SK-N-SH (cell line): ENCODE measurements at regions not wholly inside any gene's neighbourhood (a gene's known extent, or its start where the extent isn't known, plus 50 kb on each side); places are given as distances from the start of the nearest gene placed in this dataset.
A peak's percentile ranks its signal among the peaks of the same experiment; 100 is the strongest.

Experiments used
- CTCF ChIA-PET: fragments of 300-600, 350-600 bp; formaldehyde crosslinking; extraction: SDS; loops from one replicate; lab custom pipeline; 2021; lab: Yijun Ruan, JAX
- POLR2A ChIA-PET: fragments of 350-600 bp; sonication (Branson Sonifier 250); formaldehyde crosslinking; extraction: SDS; loops from one replicate; lab custom pipeline; 2020; ENCODE audit warnings: antibody characterized with exemption, inconsistent platforms; lab: Yijun Ruan, JAX
- DNase-seq: peaks from one replicate; pipeline ENCODE4 v3.0.0; 2012
- H2AFZ ChIP-seq: fragments of 200-600 bp; sonication (generic); 2 replicates; pipeline ENCODE4 v1.8.1; 2016; ENCODE audit warnings: antibody characterized with exemption, mild to moderate bottlenecking, low read depth
- H3F3A ChIP-seq: fragments of 200-600 bp; sonication (generic); replicated peaks from 2 replicates; pipeline ENCODE3; 2016; ENCODE audit warnings: antibody characterized with exemption, mild to moderate bottlenecking; ENCODE audit not compliant: insufficient read depth
- H3K27ac ChIP-seq, 2 experiments: fragments of 200-500 bp in 1 of 2; fragments of 200-600 bp in 1 of 2; sonication (Bioruptor generic) in 1 of 2; sonication (generic), shearing (Covaris generic) in 1 of 2; 2 replicates each; pipeline versions ENCODE4 v1.5.1 to v1.6.1; 2014 to 2016; ENCODE audit warnings: low read depth in 2 of 2, inconsistent platforms in 1 of 2, low read length in 1 of 2, mild to moderate bottlenecking in 1 of 2, mixed read lengths in 1 of 2
- H3K27me3 ChIP-seq: fragments of 200-600 bp; sonication (generic), shearing (Covaris generic); 2 replicates; pipeline ENCODE4 v1.6.1; 2016; ENCODE audit warnings: mixed run types; ENCODE audit not compliant: insufficient read depth
- H3K36me3 ChIP-seq, 2 experiments: fragments of 200-500 bp in 1 of 2; fragments of 200-600 bp in 1 of 2; sonication (Bioruptor generic) in 1 of 2; sonication (generic) in 1 of 2; replicated peaks in 1 of 2; 2 replicates each; pipeline versions ENCODE3 to v1.5.1; 2014 to 2016; ENCODE audit warnings: low read length in 1 of 2, mild to moderate bottlenecking in 1 of 2; ENCODE audit not compliant: insufficient read depth in 2 of 2, control insufficient read depth in 1 of 2
- H3K4me1 ChIP-seq, 2 experiments: fragments of 200-500 bp in 1 of 2; fragments of 200-600 bp in 1 of 2; sonication (Bioruptor generic) in 1 of 2; sonication (generic), shearing (Covaris generic) in 1 of 2; 2 replicates each; pipeline versions ENCODE4 v1.5.1 to v1.6.1; 2014 to 2016; ENCODE audit warnings: low read depth in 1 of 2, low read length in 1 of 2, mixed run types in 1 of 2; ENCODE audit not compliant: insufficient read depth in 2 of 2, control insufficient read depth in 1 of 2
- H3K4me2 ChIP-seq: fragments of 200-600 bp; sonication (generic), shearing (Covaris generic); 2 replicates; pipeline ENCODE4 v1.6.1; 2017; ENCODE audit warnings: mixed run types
- H3K4me3 ChIP-seq, 2 experiments: fragments of 200-500 bp in 1 of 2; fragments of 200-600 bp in 1 of 2; sonication (Bioruptor generic) in 1 of 2; sonication (generic), shearing (Covaris generic) in 1 of 2; 2 replicates each; pipeline versions ENCODE4 v1.5.1 to v1.8.1; 2014 to 2016; ENCODE audit warnings: low read depth in 2 of 2, inconsistent platforms in 1 of 2, low read length in 1 of 2, mild to moderate bottlenecking in 1 of 2, mixed read lengths in 1 of 2, moderate library complexity in 1 of 2
- H3K79me2 ChIP-seq: fragments of 200-600 bp; sonication (generic); 2 replicates; pipeline ENCODE4 v1.8.1; 2017; ENCODE audit warnings: mild to moderate bottlenecking; ENCODE audit not compliant: insufficient read depth
- H3K9ac ChIP-seq: fragments of 200-600 bp; sonication (generic); 2 replicates; pipeline ENCODE4 v1.6.1; 2017; ENCODE audit warnings: mixed run types
- H3K9me2 ChIP-seq: fragments of 200-600 bp; sonication (generic); 2 replicates; pipeline ENCODE4 v1.6.1; 2017; ENCODE audit warnings: mixed run types
- H3K9me3 ChIP-seq: fragments of 200-600 bp; sonication (generic); 2 replicates; pipeline ENCODE4 v1.6.1; 2017; ENCODE audit warnings: mixed run types, mild to moderate bottlenecking, moderate library complexity
- H4K20me1 ChIP-seq: fragments of 200-600 bp; sonication (generic); 2 replicates; pipeline ENCODE4 v1.6.1; 2017; ENCODE audit warnings: mild to moderate bottlenecking, mixed run types; ENCODE audit not compliant: insufficient read depth
- ELF1 ChIP-seq: IDR thresholded peaks from 2 replicates; pipeline ENCODE4 v1.4.0; 2012
- EP300 ChIP-seq, 2 experiments: IDR thresholded peaks; 2 replicates each; pipeline versions ENCODE4 v1.4.0 to v1.6.1; 2012; ENCODE audit warnings: borderline replicate concordance in 1 of 2, low read depth in 1 of 2, low read length in 1 of 2
- FOXJ3 ChIP-seq: sonication (generic); formaldehyde crosslinking; IDR thresholded peaks from 2 replicates; pipeline ENCODE4 v1.5.1; 2020; ENCODE audit warnings: mild to moderate bottlenecking, missing genetic modification reagents
- FOXM1 ChIP-seq: IDR thresholded peaks from 2 replicates; pipeline ENCODE4 v1.4.0; 2012; ENCODE audit warnings: low read depth, mild to moderate bottlenecking
- GABPA ChIP-seq: IDR thresholded peaks from 2 replicates; pipeline ENCODE4 v1.4.0; 2012; ENCODE audit warnings: low read depth, mild to moderate bottlenecking
- GATA2 ChIP-seq: sonication (generic); formaldehyde crosslinking; IDR thresholded peaks from 2 replicates; pipeline ENCODE4 v1.5.0; 2020; ENCODE audit warnings: mild to moderate bottlenecking, missing genetic modification reagents
- MEF2A ChIP-seq: IDR thresholded peaks from 2 replicates; pipeline ENCODE4 v1.4.0; 2012; ENCODE audit warnings: low read depth, borderline replicate concordance
- MXI1 ChIP-seq: IDR thresholded peaks from 2 replicates; pipeline ENCODE4 v1.6.1; 2012; ENCODE audit warnings: mild to moderate bottlenecking, low read depth, low read length, improper control_type of control experiment
- NFIC ChIP-seq: IDR thresholded peaks from 2 replicates; pipeline ENCODE4 v1.4.0; 2012; ENCODE audit warnings: borderline replicate concordance
- POLR2AphosphoS5 ChIP-seq: IDR thresholded peaks from 2 replicates; pipeline ENCODE4 v1.6.1; 2012; ENCODE audit warnings: low read depth, low read length
- RAD21 ChIP-seq: IDR thresholded peaks from 2 replicates; pipeline ENCODE4 v1.6.1; 2012; ENCODE audit warnings: mild to moderate bottlenecking, low read length
- RCOR1 ChIP-seq: fragments of 150-350 bp; IDR thresholded peaks from 2 replicates; pipeline ENCODE4 v1.6.1; 2017; ENCODE audit warnings: antibody characterized with exemption, low read length
- SIN3A ChIP-seq: IDR thresholded peaks from 2 replicates; pipeline ENCODE4 v1.6.1; 2012; ENCODE audit warnings: low read depth, mild to moderate bottlenecking, low read length, moderate library complexity, borderline replicate concordance
- SMC3 ChIP-seq: IDR thresholded peaks from 2 replicates; pipeline ENCODE4 v1.6.1; 2012; ENCODE audit warnings: low read depth, low read length, improper control_type of control experiment
- YY1 ChIP-seq: IDR thresholded peaks from 2 replicates; pipeline ENCODE4 v1.4.0; 2012; ENCODE audit warnings: low read depth, mild to moderate bottlenecking
- WGBS: methylation state at CpG from one replicate; pipeline ENCODE4 v1.1.6; 2017; ENCODE audit warnings: low lambda C conversion rate; 5-methylcytosine and 5-hydroxymethylcytosine counted together
- TF ChIP-seq, protein P1 (sequence below): IDR thresholded peaks from 2 replicates; pipeline ENCODE4 v1.4.0; 2012; ENCODE audit warnings: low read depth, borderline replicate concordance
- TF ChIP-seq, protein P2 (sequence below): fragments of 150-350 bp; IDR thresholded peaks from 2 replicates; pipeline ENCODE4 v1.6.1; 2017; ENCODE audit warnings: antibody characterized with exemption, low read length, low read depth, borderline replicate concordance
- TF ChIP-seq, protein P3 (sequence below): IDR thresholded peaks from 2 replicates; pipeline ENCODE4 v1.4.0; 2012; ENCODE audit warnings: low read depth, borderline replicate concordance
- TF ChIP-seq, protein P4 (sequence below): IDR thresholded peaks from 2 replicates; pipeline ENCODE4 v1.6.1; 2012; ENCODE audit warnings: mild to moderate bottlenecking, low read depth, low read length, moderate library complexity
- TF ChIP-seq, protein P5 (sequence below): fragments of 200-600 bp; sonication (generic); IDR thresholded peaks from 2 replicates; pipeline ENCODE4 v1.6.1; 2017; ENCODE audit warnings: antibody characterized with exemption, mild to moderate bottlenecking, moderate library complexity
- TF ChIP-seq, protein P6 (sequence below): fragments of 150-350 bp; IDR thresholded peaks from 2 replicates; pipeline ENCODE4 v1.6.1; 2016; ENCODE audit warnings: mild to moderate bottlenecking, low read depth, low read length
- TF ChIP-seq, protein P7 (sequence below): IDR thresholded peaks from 2 replicates; pipeline ENCODE4; 2012

DNA sequence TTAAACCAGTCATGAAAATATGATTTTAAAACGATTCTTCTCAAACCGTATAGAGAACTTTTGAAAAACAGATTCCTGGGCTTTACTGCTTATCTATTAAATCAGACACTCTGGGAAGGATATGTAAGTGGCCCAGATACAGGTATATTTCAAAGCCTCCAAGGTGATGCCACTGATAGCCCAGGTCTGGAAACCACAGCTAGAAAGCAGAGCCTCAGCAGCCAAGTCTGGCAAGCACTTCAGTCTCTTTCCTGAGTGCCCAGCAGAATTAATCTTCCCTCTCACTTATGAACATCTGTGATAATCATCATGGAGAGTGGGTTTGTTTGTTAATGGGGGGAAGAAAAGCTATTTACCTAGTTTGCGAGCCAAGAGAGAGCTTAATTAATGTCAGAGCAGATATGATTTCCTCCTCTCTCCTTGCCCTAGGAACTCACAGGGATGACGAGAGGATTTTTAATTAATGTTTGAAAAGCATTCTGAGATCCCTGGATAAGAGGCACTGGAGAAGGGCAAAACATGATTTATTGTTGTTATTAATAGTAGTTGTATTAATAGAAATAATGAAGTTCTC, 368.4 kb downstream of the TLE1 start:
- Histone ChIP-seq H3K9ac (no peak overlapping the region), H3K9me3 (0 out of 2 replicates have a peak, but pooled peaks cover 14% of the 10 kb centered on the region), H3K4me3 (no peak overlapping the region), H3K27me3 (no peaks in the 10 kb centered on the region), H2AFZ (no peak overlapping the region), H3K4me2 (no peak overlapping the region), H3K36me3 (no peaks in the 10 kb centered on the region), H3K79me2 (no peaks in the 10 kb centered on the region), H3K9me2 (no peaks in the 10 kb centered on the region), H3K4me1 (no peaks in the 10 kb centered on the region; a peak in 1 of 4 replicates), H3K27ac (peak overlapping the region in 1 of 2 experiments; percentile 31; a peak in 1 of 4 replicates), H3F3A (no peaks in the 10 kb centered on the region), H4K20me1 (no peaks in the 10 kb centered on the region)
- CTCF ChIA-PET = no interaction called here
- POLR2A ChIA-PET = interaction anchor here (0.6 kb wide), 1 partner anchor 56 kb away, joined by 3 read pairs; no protein-coding TSS in a partner anchor
- peak; percentile 70 for DNase-seq
- WGBS = 48% methylated on average over 4 of the region's 4 CpGs
- no peak for TF ChIP-seq MXI1
- TF ChIP-seq SMC3 = no peak
- peak; percentile 76; the same call in 1 of the 2 replicates for TF ChIP-seq RCOR1
- no peak for TF ChIP-seq YY1
- TF ChIP-seq POLR2AphosphoS5 = no peak
- no peak for TF ChIP-seq SIN3A
- TF ChIP-seq RAD21 = no peak
- no peak for TF ChIP-seq MEF2A
- TF ChIP-seq, protein P1, sequence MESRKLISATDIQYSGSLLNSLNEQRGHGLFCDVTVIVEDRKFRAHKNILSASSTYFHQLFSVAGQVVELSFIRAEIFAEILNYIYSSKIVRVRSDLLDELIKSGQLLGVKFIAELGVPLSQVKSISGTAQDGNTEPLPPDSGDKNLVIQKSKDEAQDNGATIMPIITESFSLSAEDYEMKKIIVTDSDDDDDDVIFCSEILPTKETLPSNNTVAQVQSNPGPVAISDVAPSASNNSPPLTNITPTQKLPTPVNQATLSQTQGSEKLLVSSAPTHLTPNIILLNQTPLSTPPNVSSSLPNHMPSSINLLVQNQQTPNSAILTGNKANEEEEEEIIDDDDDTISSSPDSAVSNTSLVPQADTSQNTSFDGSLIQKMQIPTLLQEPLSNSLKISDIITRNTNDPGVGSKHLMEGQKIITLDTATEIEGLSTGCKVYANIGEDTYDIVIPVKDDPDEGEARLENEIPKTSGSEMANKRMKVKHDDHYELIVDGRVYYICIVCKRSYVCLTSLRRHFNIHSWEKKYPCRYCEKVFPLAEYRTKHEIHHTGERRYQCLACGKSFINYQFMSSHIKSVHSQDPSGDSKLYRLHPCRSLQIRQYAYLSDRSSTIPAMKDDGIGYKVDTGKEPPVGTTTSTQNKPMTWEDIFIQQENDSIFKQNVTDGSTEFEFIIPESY = no peak
- TF ChIP-seq FOXM1 = no peak
- TF ChIP-seq, protein P2, sequence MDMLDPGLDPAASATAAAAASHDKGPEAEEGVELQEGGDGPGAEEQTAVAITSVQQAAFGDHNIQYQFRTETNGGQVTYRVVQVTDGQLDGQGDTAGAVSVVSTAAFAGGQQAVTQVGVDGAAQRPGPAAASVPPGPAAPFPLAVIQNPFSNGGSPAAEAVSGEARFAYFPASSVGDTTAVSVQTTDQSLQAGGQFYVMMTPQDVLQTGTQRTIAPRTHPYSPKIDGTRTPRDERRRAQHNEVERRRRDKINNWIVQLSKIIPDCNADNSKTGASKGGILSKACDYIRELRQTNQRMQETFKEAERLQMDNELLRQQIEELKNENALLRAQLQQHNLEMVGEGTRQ = no peak
- TF ChIP-seq FOXJ3 (CRISPR knock-in tag) = 0 out of 2 replicates have a peak, but pooled peaks have one; percentile 20
- TF ChIP-seq, protein P3, sequence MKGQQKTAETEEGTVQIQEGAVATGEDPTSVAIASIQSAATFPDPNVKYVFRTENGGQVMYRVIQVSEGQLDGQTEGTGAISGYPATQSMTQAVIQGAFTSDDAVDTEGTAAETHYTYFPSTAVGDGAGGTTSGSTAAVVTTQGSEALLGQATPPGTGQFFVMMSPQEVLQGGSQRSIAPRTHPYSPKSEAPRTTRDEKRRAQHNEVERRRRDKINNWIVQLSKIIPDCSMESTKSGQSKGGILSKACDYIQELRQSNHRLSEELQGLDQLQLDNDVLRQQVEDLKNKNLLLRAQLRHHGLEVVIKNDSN = no peak
- TF ChIP-seq, protein P4, sequence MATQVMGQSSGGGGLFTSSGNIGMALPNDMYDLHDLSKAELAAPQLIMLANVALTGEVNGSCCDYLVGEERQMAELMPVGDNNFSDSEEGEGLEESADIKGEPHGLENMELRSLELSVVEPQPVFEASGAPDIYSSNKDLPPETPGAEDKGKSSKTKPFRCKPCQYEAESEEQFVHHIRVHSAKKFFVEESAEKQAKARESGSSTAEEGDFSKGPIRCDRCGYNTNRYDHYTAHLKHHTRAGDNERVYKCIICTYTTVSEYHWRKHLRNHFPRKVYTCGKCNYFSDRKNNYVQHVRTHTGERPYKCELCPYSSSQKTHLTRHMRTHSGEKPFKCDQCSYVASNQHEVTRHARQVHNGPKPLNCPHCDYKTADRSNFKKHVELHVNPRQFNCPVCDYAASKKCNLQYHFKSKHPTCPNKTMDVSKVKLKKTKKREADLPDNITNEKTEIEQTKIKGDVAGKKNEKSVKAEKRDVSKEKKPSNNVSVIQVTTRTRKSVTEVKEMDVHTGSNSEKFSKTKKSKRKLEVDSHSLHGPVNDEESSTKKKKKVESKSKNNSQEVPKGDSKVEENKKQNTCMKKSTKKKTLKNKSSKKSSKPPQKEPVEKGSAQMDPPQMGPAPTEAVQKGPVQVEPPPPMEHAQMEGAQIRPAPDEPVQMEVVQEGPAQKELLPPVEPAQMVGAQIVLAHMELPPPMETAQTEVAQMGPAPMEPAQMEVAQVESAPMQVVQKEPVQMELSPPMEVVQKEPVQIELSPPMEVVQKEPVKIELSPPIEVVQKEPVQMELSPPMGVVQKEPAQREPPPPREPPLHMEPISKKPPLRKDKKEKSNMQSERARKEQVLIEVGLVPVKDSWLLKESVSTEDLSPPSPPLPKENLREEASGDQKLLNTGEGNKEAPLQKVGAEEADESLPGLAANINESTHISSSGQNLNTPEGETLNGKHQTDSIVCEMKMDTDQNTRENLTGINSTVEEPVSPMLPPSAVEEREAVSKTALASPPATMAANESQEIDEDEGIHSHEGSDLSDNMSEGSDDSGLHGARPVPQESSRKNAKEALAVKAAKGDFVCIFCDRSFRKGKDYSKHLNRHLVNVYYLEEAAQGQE = no peak
- TF ChIP-seq GATA2 (CRISPR knock-in tag) = peak; percentile 73; the same call in 1 of the 2 replicates
- TF ChIP-seq, protein P5, sequence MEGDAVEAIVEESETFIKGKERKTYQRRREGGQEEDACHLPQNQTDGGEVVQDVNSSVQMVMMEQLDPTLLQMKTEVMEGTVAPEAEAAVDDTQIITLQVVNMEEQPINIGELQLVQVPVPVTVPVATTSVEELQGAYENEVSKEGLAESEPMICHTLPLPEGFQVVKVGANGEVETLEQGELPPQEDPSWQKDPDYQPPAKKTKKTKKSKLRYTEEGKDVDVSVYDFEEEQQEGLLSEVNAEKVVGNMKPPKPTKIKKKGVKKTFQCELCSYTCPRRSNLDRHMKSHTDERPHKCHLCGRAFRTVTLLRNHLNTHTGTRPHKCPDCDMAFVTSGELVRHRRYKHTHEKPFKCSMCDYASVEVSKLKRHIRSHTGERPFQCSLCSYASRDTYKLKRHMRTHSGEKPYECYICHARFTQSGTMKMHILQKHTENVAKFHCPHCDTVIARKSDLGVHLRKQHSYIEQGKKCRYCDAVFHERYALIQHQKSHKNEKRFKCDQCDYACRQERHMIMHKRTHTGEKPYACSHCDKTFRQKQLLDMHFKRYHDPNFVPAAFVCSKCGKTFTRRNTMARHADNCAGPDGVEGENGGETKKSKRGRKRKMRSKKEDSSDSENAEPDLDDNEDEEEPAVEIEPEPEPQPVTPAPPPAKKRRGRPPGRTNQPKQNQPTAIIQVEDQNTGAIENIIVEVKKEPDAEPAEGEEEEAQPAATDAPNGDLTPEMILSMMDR = no peak
- TF ChIP-seq, protein P6, sequence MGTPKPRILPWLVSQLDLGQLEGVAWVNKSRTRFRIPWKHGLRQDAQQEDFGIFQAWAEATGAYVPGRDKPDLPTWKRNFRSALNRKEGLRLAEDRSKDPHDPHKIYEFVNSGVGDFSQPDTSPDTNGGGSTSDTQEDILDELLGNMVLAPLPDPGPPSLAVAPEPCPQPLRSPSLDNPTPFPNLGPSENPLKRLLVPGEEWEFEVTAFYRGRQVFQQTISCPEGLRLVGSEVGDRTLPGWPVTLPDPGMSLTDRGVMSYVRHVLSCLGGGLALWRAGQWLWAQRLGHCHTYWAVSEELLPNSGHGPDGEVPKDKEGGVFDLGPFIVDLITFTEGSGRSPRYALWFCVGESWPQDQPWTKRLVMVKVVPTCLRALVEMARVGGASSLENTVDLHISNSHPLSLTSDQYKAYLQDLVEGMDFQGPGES = no peak
- TF ChIP-seq, protein P7, sequence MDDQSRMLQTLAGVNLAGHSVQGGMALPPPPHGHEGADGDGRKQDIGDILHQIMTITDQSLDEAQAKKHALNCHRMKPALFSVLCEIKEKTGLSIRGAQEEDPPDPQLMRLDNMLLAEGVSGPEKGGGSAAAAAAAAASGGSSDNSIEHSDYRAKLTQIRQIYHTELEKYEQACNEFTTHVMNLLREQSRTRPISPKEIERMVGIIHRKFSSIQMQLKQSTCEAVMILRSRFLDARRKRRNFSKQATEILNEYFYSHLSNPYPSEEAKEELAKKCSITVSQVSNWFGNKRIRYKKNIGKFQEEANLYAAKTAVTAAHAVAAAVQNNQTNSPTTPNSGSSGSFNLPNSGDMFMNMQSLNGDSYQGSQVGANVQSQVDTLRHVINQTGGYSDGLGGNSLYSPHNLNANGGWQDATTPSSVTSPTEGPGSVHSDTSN = no peak
- no peak for TF ChIP-seq GABPA
- TF ChIP-seq NFIC = no peak
- TF ChIP-seq EP300 (IDR thresholded peaks at IDR 0.05; ENCODE audit: borderline replicate concordance in 1 of 2, low read depth in 1 of 2, low read length in 1 of 2) = peak in 1 of 2 experiments; percentile 53; a peak in 1 of 4 replicates
- TF ChIP-seq ELF1 = no peak
